22Rv1 (cell line): ENCODE measurements at regions not wholly inside any gene's neighbourhood (a gene's known extent, or its start where the extent isn't known, plus 50 kb on each side); places are given as distances from the start of the nearest gene placed in this dataset.

Experiments
- H3K27ac ChIP-seq: fragments of 450-650 bp; 2 replicates; pipeline ENCODE4 v1.5.1; 2017
- CTCF ChIP-seq: fragments of 450-650 bp; IDR thresholded peaks from 2 replicates; pipeline ENCODE4 v1.5.1; 2017; ENCODE audit warnings: mild to moderate bottlenecking
- ZFX ChIP-seq: fragments of 450-650 bp; IDR thresholded peaks from 2 replicates; pipeline ENCODE4 v1.6.1; 2017; ENCODE audit warnings: antibody characterized with exemption, borderline replicate concordance

GRCh38 chr1:218700666-218701065 lies 355.5 kb downstream of the TGFB2 start:
- H3K27ac ChIP-seq: no peak overlapping the region
- TF ChIP-seq ZFX: no peak
- no peak for TF ChIP-seq CTCF

- no peak overlapping the region for H3K27ac ChIP-seq
- TF ChIP-seq ZFX (no peak), CTCF (no peak)
These were observed 356.0 kb downstream of the TGFB2 start for GRCh38 chr1:218701131-218701530.

- H3K27ac ChIP-seq: no peak overlapping the region
- TF ChIP-seq CTCF (no peak), ZFX (no peak)
These were observed 357.6 kb downstream of the TGFB2 start for GRCh38 chr1:218702775-218703174.

- TF ChIP-seq ZFX (no peak), CTCF (no peak)
- H3K27ac ChIP-seq: no peak overlapping the region
These were observed 358.7 kb downstream of the TGFB2 start for GRCh38 chr1:218703836-218704235.

- H3K27ac ChIP-seq: no peak overlapping the region
- no peak for TF ChIP-seq ZFX
- no peak for TF ChIP-seq CTCF
These were observed 360.3 kb downstream of the TGFB2 start for GRCh38 chr1:218705391-218705790.

GRCh38 chr1:218705911-218706893 lies 361.1 kb downstream of the TGFB2 start:
- no peak for TF ChIP-seq CTCF
- no peak for TF ChIP-seq ZFX
- H3K27ac ChIP-seq: no peak overlapping the region

- H3K27ac ChIP-seq: no peak overlapping the region
- no peak for TF ChIP-seq CTCF
- TF ChIP-seq ZFX: no peak
These were observed 365.9 kb downstream of the TGFB2 start for GRCh38 chr1:218711001-218711400.
